Suprapubic skin (tissue), 4 donors: ENCODE measurements at regions not wholly inside any gene's neighbourhood (a gene's known extent, or its start where the extent isn't known, plus 50 kb on each side); places are given as distances from the start of the nearest gene placed in this dataset.

Experiments used
- POLR2A ChIP-seq, 2 donors: fragments of 450-650 bp; IDR thresholded peaks; one replicate each; pipeline ENCODE4 v1.6.1; 2017; ENCODE audit warnings: antibody characterized with exemption in 2 of 2, mild to moderate bottlenecking in 2 of 2, moderate library complexity in 2 of 2
- POLR2AphosphoS5 ChIP-seq, 3 donors: sonication (generic); formaldehyde crosslinking; IDR thresholded peaks; one replicate each; pipeline ENCODE4 v1.6.1; 2017; ENCODE audit warnings: antibody characterized with exemption in 3 of 3

DNA sequence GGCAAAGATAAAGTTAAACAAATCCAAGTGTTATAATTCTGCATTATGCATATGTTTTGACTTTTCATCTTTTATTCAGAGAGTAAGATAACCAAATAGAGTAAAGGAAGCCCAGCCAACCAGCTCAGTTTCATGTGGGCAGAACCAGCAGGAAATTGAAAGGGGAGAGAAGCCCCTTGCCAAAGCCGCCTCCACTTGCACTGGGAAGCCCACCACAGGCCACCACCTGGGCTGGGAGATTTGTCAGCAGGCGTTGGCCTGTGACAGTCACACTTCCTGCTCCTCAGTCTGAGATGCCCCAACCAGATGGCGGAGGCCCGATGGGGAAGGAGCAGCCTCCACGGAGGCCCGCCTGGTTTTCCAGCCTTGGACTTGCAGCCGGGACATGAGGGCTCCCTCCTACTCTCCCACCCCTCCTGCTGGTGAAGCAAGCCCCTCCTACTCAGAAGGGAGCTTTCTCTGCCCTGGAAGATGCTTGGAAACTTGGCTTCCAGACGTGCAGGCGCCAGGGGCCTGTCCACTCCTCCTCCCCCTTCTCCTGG lies 166.8 kb upstream of the SULF2 start:
- TF ChIP-seq POLR2AphosphoS5 (IDR thresholded peaks at IDR 0.05) (no peak), POLR2A (IDR thresholded peaks at IDR 0.05) (no peak)
